Ishikawa (cell line): ENCODE measurements at regions not wholly inside any gene's neighbourhood (a gene's known extent, or its start where the extent isn't known, plus 50 kb on each side); places are given as distances from the start of the nearest gene placed in this dataset.

Experiments
- CREB1 ChIP-seq: IDR thresholded peaks from 2 replicates; pipeline ENCODE4 v1.6.1; 2012; ENCODE audit warnings: low read depth
- EP300 ChIP-seq: IDR thresholded peaks from 2 replicates; pipeline ENCODE4 v1.6.1; 2012; ENCODE audit warnings: borderline replicate concordance
- RAD21 ChIP-seq: IDR thresholded peaks from 2 replicates; pipeline ENCODE4 v1.6.1; 2012; ENCODE audit warnings: low read depth
- TAF1 ChIP-seq: IDR thresholded peaks from 2 replicates; pipeline ENCODE4 v1.6.1; 2012; ENCODE audit warnings: low read depth, mild to moderate bottlenecking
- TCF12 ChIP-seq: IDR thresholded peaks from 2 replicates; pipeline ENCODE4 v1.6.1; 2012; ENCODE audit warnings: low read depth
- TEAD4 ChIP-seq: IDR thresholded peaks from 2 replicates; pipeline ENCODE4 v1.6.1; 2012
- YY1 ChIP-seq: IDR thresholded peaks from 2 replicates; pipeline ENCODE4 v1.6.1; 2012; ENCODE audit warnings: low read depth
- ZBTB7A ChIP-seq: IDR thresholded peaks from 2 replicates; pipeline ENCODE4 v1.6.1; 2012; ENCODE audit warnings: low read depth
- TF ChIP-seq, protein P1 (sequence below): IDR thresholded peaks from 2 replicates; pipeline ENCODE4 v1.6.1; 2012
- TF ChIP-seq, protein P2 (sequence below): IDR thresholded peaks from 2 replicates; pipeline ENCODE4 v1.6.1; 2012; ENCODE audit warnings: low read depth, mild to moderate bottlenecking

DNA sequence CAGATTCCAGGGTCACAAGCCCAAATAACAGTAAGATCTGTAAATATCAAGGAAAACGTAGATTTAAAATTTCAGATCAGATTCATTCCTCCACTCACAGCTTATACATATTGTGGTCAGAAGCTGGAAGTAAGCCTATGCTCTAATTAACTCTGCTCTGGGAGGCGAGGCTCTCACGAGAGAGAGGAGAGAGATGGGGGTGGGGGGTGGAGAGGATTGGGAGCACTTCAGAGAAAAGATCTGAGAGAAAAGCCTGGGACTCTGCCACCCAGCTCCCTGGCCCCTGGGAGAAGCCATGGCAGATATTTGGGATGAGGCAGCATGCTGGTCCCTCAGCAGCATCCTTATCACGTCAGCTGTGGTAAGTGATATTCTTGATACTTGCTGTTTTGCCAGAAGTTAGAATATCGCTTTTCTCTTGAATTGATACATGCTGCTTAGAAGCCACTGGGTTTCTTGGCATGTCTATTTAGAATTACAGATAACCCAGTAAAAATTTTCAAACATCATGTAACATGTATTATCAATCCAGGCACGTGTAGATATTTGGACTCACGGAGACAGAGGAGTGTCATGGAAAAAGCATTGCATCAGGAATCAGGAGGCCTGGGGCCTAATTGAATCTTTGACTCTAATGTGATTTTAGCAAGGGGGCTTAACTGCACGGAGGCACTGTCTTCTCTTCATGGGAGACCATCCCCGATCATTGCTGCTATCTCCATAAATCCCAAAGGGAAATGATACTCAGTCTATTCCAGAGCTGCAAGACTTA, 265.4 kb downstream of the HRH4 start:
- TF ChIP-seq ZBTB7A (no peak), TCF12 (no peak), YY1 (no peak), RAD21 (no peak), EP300 (no peak), TAF1 (no peak), TEAD4 (no peak), CREB1 (no peak)
- TF ChIP-seq, protein P1, sequence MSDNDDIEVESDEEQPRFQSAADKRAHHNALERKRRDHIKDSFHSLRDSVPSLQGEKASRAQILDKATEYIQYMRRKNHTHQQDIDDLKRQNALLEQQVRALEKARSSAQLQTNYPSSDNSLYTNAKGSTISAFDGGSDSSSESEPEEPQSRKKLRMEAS, result no peak
- TF ChIP-seq, protein P2, sequence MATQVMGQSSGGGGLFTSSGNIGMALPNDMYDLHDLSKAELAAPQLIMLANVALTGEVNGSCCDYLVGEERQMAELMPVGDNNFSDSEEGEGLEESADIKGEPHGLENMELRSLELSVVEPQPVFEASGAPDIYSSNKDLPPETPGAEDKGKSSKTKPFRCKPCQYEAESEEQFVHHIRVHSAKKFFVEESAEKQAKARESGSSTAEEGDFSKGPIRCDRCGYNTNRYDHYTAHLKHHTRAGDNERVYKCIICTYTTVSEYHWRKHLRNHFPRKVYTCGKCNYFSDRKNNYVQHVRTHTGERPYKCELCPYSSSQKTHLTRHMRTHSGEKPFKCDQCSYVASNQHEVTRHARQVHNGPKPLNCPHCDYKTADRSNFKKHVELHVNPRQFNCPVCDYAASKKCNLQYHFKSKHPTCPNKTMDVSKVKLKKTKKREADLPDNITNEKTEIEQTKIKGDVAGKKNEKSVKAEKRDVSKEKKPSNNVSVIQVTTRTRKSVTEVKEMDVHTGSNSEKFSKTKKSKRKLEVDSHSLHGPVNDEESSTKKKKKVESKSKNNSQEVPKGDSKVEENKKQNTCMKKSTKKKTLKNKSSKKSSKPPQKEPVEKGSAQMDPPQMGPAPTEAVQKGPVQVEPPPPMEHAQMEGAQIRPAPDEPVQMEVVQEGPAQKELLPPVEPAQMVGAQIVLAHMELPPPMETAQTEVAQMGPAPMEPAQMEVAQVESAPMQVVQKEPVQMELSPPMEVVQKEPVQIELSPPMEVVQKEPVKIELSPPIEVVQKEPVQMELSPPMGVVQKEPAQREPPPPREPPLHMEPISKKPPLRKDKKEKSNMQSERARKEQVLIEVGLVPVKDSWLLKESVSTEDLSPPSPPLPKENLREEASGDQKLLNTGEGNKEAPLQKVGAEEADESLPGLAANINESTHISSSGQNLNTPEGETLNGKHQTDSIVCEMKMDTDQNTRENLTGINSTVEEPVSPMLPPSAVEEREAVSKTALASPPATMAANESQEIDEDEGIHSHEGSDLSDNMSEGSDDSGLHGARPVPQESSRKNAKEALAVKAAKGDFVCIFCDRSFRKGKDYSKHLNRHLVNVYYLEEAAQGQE, result no peak
